Skeletal muscle tissue (tissue), 4 donors: ENCODE measurements at regions not wholly inside any gene's neighbourhood (a gene's known extent, or its start where the extent isn't known, plus 50 kb on each side); places are given as distances from the start of the nearest gene placed in this dataset. TPM values are rescaled to one million over a fixed set of nuclear protein-coding genes. Genes with fewer than 3 reads are reported as not detected.
"Not testable (repeated sequence)": the region's sequence is repeated elsewhere in the genome, so short reads cannot be mapped to it uniquely, and the experiment has no call there.

Experiments used
- H3K27ac ChIP-seq: one replicate; pipeline ENCODE4 v1.7.0; 2013; ENCODE audit warnings: mild to moderate bottlenecking, low read depth, low read length, inconsistent platforms
- H3K27me3 ChIP-seq, 3 donors: one replicate each; pipeline ENCODE4 v1.7.0; 2013; ENCODE audit warnings: low read length in 3 of 3; ENCODE audit not compliant: control insufficient read depth in 3 of 3, insufficient read depth in 3 of 3
- H3K36me3 ChIP-seq, 3 donors: one replicate each; pipeline ENCODE4 v1.7.0; 2013; ENCODE audit warnings: low read length in 3 of 3; ENCODE audit not compliant: control insufficient read depth in 3 of 3, insufficient read depth in 3 of 3
- H3K4me1 ChIP-seq, 3 donors: one replicate each; pipeline ENCODE4 v1.7.0; 2013; ENCODE audit warnings: low read length in 3 of 3, mild to moderate bottlenecking in 3 of 3; ENCODE audit not compliant: control insufficient read depth in 3 of 3, insufficient read depth in 3 of 3
- H3K4me3 ChIP-seq, 3 donors: one replicate each; pipeline ENCODE4 v1.7.0; 2013; ENCODE audit warnings: low read length in 3 of 3
- H3K9ac ChIP-seq, 3 donors: one replicate each; pipeline ENCODE4 v1.7.0; 2013; ENCODE audit warnings: low read length in 3 of 3, mild to moderate bottlenecking in 3 of 3, moderate library complexity in 2 of 3, low read depth in 1 of 3
- H3K9me3 ChIP-seq, 3 donors: one replicate each; pipeline ENCODE4 v1.7.0; 2013; ENCODE audit warnings: low read length in 3 of 3; ENCODE audit not compliant: control insufficient read depth in 3 of 3
- small RNA-seq: library from RNA; depleted of rRNA; stranded (forward); fragments of <200 nt; gene quantifications from one replicate; pipeline ENCODE3, GENCODE V24; 2014
- donor health status: Osteomylitis.

DNA sequence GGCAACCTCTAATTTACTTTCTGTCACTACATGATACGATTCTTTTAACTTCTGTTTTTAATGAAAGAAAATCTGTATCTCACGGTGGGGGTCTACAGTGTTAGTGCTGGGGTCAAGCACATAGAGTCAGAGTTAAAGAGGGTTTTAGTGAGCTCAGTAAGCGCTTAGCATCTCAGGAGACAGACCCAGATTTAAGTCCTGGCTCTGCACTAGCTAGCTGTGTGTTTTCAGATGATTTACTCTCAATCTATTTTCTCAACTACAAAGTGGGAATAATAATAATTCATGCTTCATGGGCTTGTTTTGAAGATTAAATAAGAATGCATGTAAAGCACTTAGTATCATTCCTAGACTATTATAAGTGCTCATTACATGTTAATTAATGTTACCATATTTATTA is 63.4 kb upstream of the KBTBD8 start:
- Histone ChIP-seq H3K27ac (no peak overlapping the region), H3K36me3 (no peaks in the 10 kb centered on the region), H3K4me3 (no peak overlapping the region), H3K9me3 (no peaks in the 10 kb centered on the region), H3K27me3 (no peaks in the 10 kb centered on the region), H3K9ac (no peak overlapping the region), H3K4me1 (no peaks in the 10 kb centered on the region)

DNA sequence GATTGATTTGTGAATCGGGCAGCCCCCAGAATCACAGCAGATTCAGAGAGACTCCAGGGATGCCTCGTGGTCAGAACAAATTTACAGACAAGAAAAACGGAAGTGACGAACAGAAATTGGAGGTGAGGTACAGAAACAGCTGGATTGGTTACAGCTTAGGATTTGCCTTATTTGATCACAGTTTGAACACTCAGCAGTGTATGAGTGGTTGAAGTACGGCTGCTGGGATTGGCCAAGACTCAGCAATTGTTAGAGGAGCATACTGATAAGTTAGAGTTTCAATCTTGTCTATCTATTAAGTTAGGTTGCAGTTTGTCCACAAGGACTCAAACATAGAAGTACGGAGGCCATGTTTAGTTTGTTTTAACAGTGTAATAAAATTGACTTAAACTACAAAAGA is 61.1 kb upstream of the KBTBD8 start:
- not testable (repeated sequence) for H3K27me3 ChIP-seq, H3K4me3 ChIP-seq, H3K4me1 ChIP-seq, H3K9me3 ChIP-seq, H3K27ac ChIP-seq, H3K9ac ChIP-seq, H3K36me3 ChIP-seq

DNA sequence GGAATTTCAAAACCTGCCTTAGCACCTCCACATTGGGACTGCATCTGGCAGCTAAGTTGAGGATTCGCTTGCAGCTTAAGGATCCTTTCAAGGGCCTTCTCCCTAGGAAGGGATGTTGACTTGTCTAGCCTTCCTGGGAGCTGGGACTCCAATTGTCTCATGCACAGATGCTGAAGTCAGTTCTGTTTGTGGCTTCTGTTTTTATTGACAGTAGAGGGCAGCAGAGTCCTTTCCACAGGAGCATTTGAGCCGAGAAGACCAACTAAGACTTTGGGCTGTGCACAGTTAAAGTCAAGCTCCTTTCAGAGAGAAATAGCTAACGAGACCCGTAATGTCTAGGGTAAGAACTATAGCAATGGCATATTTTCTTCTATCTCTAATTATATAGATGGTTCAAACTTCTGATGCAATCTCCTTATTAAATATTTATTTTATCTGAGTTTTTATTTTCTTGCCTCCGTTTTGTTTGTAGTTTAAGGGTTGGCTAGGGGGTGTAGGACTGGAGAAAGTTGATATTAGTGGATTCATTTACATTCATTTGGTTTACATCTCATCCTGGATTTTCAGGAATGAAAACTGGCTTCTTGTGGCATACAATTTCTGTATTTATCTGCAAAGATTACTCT is 59.7 kb upstream of the KBTBD8 start:
- H3K9ac ChIP-seq, result no peak overlapping the region
- no peaks in the 10 kb centered on the region for H3K27me3 ChIP-seq
- no peaks in the 10 kb centered on the region for H3K36me3 ChIP-seq
- no peak overlapping the region for H3K27ac ChIP-seq
- H3K4me1 ChIP-seq, result no peaks in the 10 kb centered on the region
- no peaks in the 10 kb centered on the region for H3K9me3 ChIP-seq
- H3K4me3 ChIP-seq, result no peak overlapping the region

DNA sequence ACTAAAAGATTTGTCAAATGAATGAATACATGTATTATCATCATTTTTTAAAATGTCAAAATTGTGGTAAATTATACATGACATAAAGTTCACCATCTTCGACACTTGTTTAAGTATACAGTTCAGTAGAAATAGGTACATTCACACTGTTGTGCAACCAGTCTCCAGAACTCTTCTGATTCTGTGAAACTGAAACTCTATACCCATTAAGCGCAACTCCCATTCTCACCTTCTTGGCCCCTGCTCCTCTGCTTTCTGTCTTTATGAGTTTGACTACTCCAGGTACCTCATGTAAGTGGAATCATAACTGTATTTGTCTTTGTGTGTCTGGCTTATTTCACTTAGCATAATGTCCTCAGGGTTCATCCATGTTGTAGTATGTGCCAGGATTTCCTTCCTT is 50.1 kb upstream of the KBTBD8 start:
- H3K36me3 ChIP-seq, result no peaks in the 10 kb centered on the region
- H3K27ac ChIP-seq, result no peak overlapping the region
- H3K9me3 ChIP-seq, result no peaks in the 10 kb centered on the region
- H3K4me3 ChIP-seq, result no peak overlapping the region
- no peaks in the 10 kb centered on the region for H3K4me1 ChIP-seq
- H3K27me3 ChIP-seq, result no peaks in the 10 kb centered on the region
- H3K9ac ChIP-seq, result no peak overlapping the region

Small RNA genes lying in the stretch of these regions (small RNA-seq; reads per million reads assigned to genes)
- gene RPL21P41, result not detected
